ENCODE measurements at regions not wholly inside any gene's neighbourhood (a gene's known extent, or its start where the extent isn't known, plus 50 kb on each side); places are given as distances from the start of the nearest gene placed in this dataset.

DNA sequence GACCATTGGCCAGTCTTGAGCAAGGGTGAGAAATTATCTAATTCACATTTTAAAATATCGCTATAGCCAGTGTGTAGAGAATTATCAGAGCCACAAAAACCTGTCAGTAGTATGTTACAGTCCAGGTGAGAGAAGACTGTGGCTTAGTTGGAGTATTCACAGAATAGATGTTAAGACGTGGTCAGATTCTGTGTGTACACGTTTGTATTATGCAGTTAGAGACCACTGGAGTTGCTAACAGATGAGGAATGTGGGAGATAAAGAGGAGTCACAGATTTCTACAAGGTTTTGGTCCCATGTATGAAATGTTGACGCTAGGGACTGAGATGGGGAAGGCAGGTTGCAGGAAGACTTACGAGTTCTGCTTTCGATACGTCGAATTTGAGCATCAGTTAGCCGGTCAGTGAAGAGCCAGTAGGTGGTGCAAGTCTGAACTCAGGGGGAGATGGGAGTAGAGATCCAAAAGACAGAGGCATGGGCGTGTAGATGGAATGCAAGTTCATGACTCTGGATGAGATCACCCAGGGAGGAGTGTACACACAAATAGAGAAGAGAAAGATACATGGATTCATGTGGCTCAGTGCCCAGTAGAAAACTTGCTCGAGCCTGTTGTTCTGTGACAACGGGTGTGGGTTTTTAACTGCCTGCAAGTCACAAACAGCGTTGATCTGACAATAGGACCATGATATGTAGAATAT lies 114.8 kb upstream of the FLRT2 start:
- no peak for TF ChIP-seq POLR2A (IDR thresholded peaks at IDR 0.05)
- TF ChIP-seq, protein P1, sequence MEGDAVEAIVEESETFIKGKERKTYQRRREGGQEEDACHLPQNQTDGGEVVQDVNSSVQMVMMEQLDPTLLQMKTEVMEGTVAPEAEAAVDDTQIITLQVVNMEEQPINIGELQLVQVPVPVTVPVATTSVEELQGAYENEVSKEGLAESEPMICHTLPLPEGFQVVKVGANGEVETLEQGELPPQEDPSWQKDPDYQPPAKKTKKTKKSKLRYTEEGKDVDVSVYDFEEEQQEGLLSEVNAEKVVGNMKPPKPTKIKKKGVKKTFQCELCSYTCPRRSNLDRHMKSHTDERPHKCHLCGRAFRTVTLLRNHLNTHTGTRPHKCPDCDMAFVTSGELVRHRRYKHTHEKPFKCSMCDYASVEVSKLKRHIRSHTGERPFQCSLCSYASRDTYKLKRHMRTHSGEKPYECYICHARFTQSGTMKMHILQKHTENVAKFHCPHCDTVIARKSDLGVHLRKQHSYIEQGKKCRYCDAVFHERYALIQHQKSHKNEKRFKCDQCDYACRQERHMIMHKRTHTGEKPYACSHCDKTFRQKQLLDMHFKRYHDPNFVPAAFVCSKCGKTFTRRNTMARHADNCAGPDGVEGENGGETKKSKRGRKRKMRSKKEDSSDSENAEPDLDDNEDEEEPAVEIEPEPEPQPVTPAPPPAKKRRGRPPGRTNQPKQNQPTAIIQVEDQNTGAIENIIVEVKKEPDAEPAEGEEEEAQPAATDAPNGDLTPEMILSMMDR (IDR thresholded peaks at IDR 0.05): no peak
